GM21825 (cell line): ENCODE measurements at regions not wholly inside any gene's neighbourhood (a gene's known extent, or its start where the extent isn't known, plus 50 kb on each side); places are given as distances from the start of the nearest gene placed in this dataset.
"Not testable (repeated sequence)": the region's sequence is repeated elsewhere in the genome, so short reads cannot be mapped to it uniquely, and the experiment has no call there.

Source experiments
- ATAC-seq: cut with Tn5 transposase; IDR thresholded peaks from one replicate; pipeline ENCODE4 v1.9.1; 2021; ENCODE audit warnings: mild to moderate bottlenecking, moderate library complexity; ENCODE audit not compliant: unreplicated experiment

- no peak for ATAC-seq
Measured at GRCh38 chr4:94141001-94141400, 66.7 kb upstream of the SMARCAD1 start.

GRCh38 chr4:94148052-94148451 is 59.6 kb upstream of the SMARCAD1 start:
- ATAC-seq = not testable (repeated sequence)

GRCh38 chr4:94152466-94152865 is 55.2 kb upstream of the SMARCAD1 start:
- ATAC-seq = no peak

GRCh38 chr4:94155404-94155803 is 52.3 kb upstream of the SMARCAD1 start:
- not testable (repeated sequence) for ATAC-seq

- ATAC-seq = no peak
Measured at GRCh38 chr4:94156826-94157225, 50.8 kb upstream of the SMARCAD1 start.
